ENCODE measurements at regions not wholly inside any gene's neighbourhood (a gene's known extent, or its start where the extent isn't known, plus 50 kb on each side); places are given as distances from the start of the nearest gene placed in this dataset.

GRCh38 chr13:80133631-80134261 lies 207.2 kb downstream of the SPRY2 start:
- Mint-ChIP-seq H3K27ac (no peak overlapping the region), H3K4me3 (no peak overlapping the region), H3K27me3 (no peaks in the 10 kb centered on the region), H3K9me3 (no peaks in the 10 kb centered on the region), H3K4me1 (no peaks in the 10 kb centered on the region)
- ATAC-seq (no peak), DNase-seq (no peak)

- H3K4me3 Mint-ChIP-seq: no peak overlapping the region
- no peaks in the 10 kb centered on the region for H3K27me3 Mint-ChIP-seq
- H3K9me3 Mint-ChIP-seq: no peaks in the 10 kb centered on the region
Measured at GRCh38 chr13:80132741-80133601, 208.0 kb downstream of the SPRY2 start.

DNA sequence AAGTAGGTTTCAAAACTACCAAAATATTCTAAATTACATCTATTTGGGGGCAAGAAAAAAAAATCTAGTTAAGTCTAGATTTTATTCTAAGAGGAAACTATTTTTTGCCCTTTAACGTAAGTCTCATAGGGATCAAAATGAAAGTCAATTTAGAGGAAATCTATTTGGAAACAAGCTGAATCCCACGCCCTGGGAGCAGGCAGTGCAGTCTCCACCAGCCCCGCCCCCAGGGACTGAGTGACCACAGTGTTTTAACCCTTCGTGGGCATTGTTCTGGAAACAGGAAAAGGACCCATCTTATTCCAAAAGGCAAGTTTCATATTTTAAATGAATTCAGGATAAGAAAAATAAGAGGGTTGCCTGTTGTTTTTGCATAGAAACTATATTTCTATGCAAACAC lies 209.7 kb downstream of the SPRY2 start:
- ATAC-seq (no peak), DNase-seq (no peak)
- Mint-ChIP-seq H3K4me1 (no peaks in the 10 kb centered on the region), H3K27ac (no peak overlapping the region), H3K9me3 (no peaks in the 10 kb centered on the region), H3K27me3 (no peaks in the 10 kb centered on the region), H3K4me3 (no peak overlapping the region)

More at GRCh38 chr13:80132741-80133601, 208.0 kb downstream of the SPRY2 start:
- ATAC-seq (no peak), DNase-seq (no peak)
- H3K4me1 Mint-ChIP-seq: no peaks in the 10 kb centered on the region
- no peak overlapping the region for H3K27ac Mint-ChIP-seq

GRCh38 chr13:80126389-80127068 lies 214.4 kb downstream of the SPRY2 start:
- ATAC-seq (no peak), DNase-seq (no peak)
- H3K27me3 Mint-ChIP-seq: no peaks in the 10 kb centered on the region
- no peaks in the 10 kb centered on the region for H3K9me3 Mint-ChIP-seq
- H3K4me1 Mint-ChIP-seq: no peaks in the 10 kb centered on the region
- H3K27ac Mint-ChIP-seq: no peak overlapping the region
- no peak overlapping the region for H3K4me3 Mint-ChIP-seq

DNA sequence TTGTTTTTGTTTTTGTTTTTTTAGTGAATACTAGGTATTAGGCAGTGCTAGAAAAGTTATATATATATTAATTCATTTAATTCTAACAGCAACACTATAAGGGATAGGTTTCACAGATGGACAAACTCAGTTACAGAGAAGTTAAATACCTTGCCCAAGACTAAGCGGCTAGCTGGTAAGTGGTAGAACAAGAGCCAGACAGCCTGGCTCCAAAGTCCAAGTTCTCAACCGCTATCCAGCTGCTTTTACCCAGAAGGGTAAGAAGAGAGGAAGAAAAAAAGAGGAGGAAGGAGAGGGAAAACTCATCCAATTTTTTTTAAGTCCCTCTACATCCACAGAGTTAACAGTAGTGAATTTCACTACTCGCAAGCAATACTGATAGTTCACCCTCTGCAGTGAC lies 217.0 kb downstream of the SPRY2 start:
- Mint-ChIP-seq H3K27me3 (no peaks in the 10 kb centered on the region), H3K4me3 (no peak overlapping the region), H3K27ac (no peak overlapping the region), H3K4me1 (no peaks in the 10 kb centered on the region), H3K9me3 (no peaks in the 10 kb centered on the region)
- no peak for ATAC-seq
- DNase-seq: no peak

GRCh38 chr13:80121038-80121437 lies 219.9 kb downstream of the SPRY2 start:
- no peaks in the 10 kb centered on the region for H3K27me3 Mint-ChIP-seq
- H3K4me1 Mint-ChIP-seq: no peaks in the 10 kb centered on the region
- no peak for DNase-seq
- no peaks in the 10 kb centered on the region for H3K9me3 Mint-ChIP-seq
- H3K27ac Mint-ChIP-seq: no peak overlapping the region
- no peak overlapping the region for H3K4me3 Mint-ChIP-seq
- no peak for ATAC-seq

DNA sequence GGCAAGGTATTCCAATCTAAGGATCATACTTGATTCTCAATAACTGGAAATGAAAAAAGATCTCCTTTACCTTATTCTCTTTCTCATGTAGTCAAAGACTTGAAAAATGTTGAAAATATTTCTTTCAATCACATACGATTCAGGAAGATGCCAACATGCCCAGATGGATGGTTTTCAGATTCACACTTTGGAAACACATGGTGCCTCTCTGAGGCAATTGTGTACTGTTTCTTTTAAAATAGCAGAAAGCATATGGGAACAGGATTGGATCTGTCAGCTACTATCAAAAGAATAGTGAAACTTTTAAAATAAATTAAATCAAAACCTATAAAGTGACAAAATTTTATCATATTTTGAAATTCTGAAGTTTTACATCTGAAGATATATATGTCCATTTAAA lies 222.4 kb downstream of the SPRY2 start:
- no peak overlapping the region for H3K4me3 Mint-ChIP-seq
- H3K27ac Mint-ChIP-seq: no peak overlapping the region
- H3K4me1 Mint-ChIP-seq: no peaks in the 10 kb centered on the region
- ATAC-seq: no peak
- no peak for DNase-seq
- H3K27me3 Mint-ChIP-seq: no peaks in the 10 kb centered on the region
- H3K9me3 Mint-ChIP-seq: no peaks in the 10 kb centered on the region

DNA sequence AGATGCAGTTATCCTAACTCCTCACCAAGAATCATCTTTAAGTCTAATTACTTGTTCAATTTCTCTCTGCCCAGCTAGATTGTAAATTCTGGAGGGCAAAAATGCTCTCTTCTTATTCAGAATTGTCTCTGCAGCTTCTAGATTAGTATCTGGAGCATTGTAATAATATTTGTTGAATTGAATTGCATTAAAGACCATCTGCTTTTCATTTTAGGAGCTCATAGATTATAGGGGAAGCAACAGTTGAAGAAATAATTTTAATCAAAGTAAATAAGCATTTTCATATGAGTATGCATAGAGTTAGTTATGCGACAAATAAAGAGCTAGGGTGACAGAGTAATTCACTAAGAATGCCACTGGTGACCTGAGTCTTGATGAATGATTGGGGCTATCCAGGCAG lies 222.8 kb downstream of the SPRY2 start:
- H3K27ac Mint-ChIP-seq: no peak overlapping the region
- H3K4me1 Mint-ChIP-seq: no peaks in the 10 kb centered on the region
- H3K9me3 Mint-ChIP-seq: no peaks in the 10 kb centered on the region
- ATAC-seq (no peak), DNase-seq (no peak)
- no peak overlapping the region for H3K4me3 Mint-ChIP-seq
- no peaks in the 10 kb centered on the region for H3K27me3 Mint-ChIP-seq

DNA sequence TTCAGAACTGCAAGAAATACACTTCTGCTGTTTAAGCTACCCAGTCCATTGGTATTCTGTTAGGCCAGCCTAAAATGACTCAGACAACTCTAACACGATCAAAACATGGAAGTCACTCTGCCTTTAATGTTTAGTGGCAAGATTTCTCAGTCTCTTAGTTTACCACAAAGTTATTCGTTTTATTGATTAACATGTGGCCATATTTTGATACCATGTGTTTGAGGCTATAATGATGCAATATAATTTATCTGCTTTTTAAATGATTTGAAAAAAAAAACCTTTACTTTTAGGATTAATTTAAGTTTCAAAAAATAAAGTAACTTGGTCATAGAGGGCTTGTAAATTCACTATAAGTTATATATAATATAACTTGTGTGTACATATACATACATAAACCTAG lies 223.4 kb downstream of the SPRY2 start:
- no peak for ATAC-seq
- Mint-ChIP-seq H3K4me1 (no peaks in the 10 kb centered on the region), H3K27me3 (no peaks in the 10 kb centered on the region), H3K27ac (no peak overlapping the region), H3K9me3 (no peaks in the 10 kb centered on the region), H3K4me3 (no peak overlapping the region)
- DNase-seq: no peak

- Mint-ChIP-seq H3K4me1 (no peaks in the 10 kb centered on the region), H3K4me3 (no peak overlapping the region), H3K9me3 (no peaks in the 10 kb centered on the region), H3K27me3 (no peaks in the 10 kb centered on the region), H3K27ac (no peak overlapping the region)
- DNase-seq (no peak), ATAC-seq (no peak)
Measured at GRCh38 chr13:80116107-80116506, 224.8 kb downstream of the SPRY2 start.

DNA sequence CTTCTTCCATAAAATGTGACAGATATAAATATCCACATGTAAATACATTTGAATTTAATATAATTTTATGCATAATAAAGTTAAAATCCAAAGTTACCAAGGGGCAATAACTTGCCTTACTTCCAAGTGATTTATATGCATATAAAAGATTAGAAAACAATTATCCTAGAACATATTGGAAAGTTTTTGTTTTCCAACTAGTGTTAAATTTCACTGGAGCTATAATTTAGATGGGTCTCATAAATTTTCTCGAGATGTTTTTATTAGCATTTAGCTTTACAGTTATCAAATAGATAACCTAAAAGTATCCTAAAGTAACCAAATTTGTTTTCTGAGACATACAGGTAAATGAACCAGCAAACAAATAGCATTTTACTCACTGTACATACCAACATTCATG lies 225.3 kb downstream of the SPRY2 start:
- H3K4me3 Mint-ChIP-seq: no peak overlapping the region
- no peaks in the 10 kb centered on the region for H3K4me1 Mint-ChIP-seq
- H3K9me3 Mint-ChIP-seq: no peaks in the 10 kb centered on the region
- no peak for ATAC-seq
- DNase-seq: no peak
- H3K27me3 Mint-ChIP-seq: no peaks in the 10 kb centered on the region
- no peak overlapping the region for H3K27ac Mint-ChIP-seq

- Mint-ChIP-seq H3K27me3 (no peaks in the 10 kb centered on the region), H3K4me3 (no peak overlapping the region), H3K27ac (no peak overlapping the region), H3K4me1 (no peaks in the 10 kb centered on the region), H3K9me3 (no peaks in the 10 kb centered on the region)
- ATAC-seq (no peak), DNase-seq (no peak)
Measured at GRCh38 chr13:80113714-80114454, 227.0 kb downstream of the SPRY2 start.

DNA sequence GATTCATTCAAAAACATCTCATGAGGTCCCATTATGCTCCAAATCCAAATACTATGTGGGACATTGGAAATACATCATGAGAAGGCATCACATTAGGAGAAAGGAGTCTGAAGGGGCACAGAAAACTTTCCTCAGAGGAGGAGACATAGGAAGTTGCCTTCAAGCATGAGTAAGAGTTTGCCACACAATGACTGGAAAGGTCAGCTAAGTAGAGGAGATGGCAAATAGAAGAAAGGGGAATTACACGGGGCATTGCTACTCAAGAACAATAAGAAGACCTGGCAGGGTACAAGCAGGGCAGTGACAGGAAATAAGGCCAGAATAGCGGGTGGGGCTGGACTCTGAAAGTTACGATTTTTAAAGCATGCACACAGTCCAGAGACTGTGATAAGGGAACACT lies 231.6 kb downstream of the SPRY2 start:
- Mint-ChIP-seq H3K4me3 (no peak overlapping the region), H3K27me3 (no peaks in the 10 kb centered on the region), H3K27ac (peak overlapping the region in 1 of 2 donors; percentile 30), H3K9me3 (no peaks in the 10 kb centered on the region), H3K4me1 (no peaks in the 10 kb centered on the region)
- ATAC-seq (no peak), DNase-seq (no peak)

GRCh38 chr13:80105350-80105749 lies 235.6 kb downstream of the SPRY2 start:
- Mint-ChIP-seq H3K4me3 (no peak overlapping the region), H3K27ac (no peak overlapping the region), H3K4me1 (no peaks in the 10 kb centered on the region), H3K27me3 (no peaks in the 10 kb centered on the region), H3K9me3 (no peaks in the 10 kb centered on the region)
- DNase-seq: no peak
- no peak for ATAC-seq

- Mint-ChIP-seq H3K4me1 (no peaks in the 10 kb centered on the region), H3K4me3 (no peak overlapping the region), H3K27me3 (no peaks in the 10 kb centered on the region), H3K27ac (no peak overlapping the region), H3K9me3 (no peaks in the 10 kb centered on the region)
- no peak for ATAC-seq
- DNase-seq: no peak
Measured at GRCh38 chr13:80101040-80101439, 239.9 kb downstream of the SPRY2 start.

DNA sequence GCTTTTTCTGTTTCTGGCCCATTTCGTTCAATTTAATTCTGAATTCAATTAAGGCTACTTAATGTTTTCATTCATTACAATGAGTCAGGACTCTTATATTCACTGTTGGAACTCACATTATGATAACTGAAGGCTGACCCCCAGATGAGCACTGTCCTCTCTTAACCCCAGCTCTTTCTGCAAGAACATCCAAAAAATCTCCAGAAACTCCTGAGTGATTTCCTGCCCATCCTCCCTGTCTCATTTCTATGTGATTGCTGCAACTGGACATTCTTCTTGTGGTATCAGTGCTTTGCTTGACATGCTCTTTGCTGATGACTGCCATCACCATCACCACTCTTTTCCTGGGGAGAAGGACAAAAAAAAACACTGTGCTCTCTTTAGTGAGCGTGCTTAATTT lies 240.3 kb downstream of the SPRY2 start:
- H3K27ac Mint-ChIP-seq: no peak overlapping the region

More for the DNA sequence above, 240.3 kb downstream of the SPRY2 start:
- Mint-ChIP-seq H3K4me3 (no peak overlapping the region), H3K27me3 (no peaks in the 10 kb centered on the region), H3K9me3 (no peaks in the 10 kb centered on the region), H3K4me1 (no peaks in the 10 kb centered on the region)
- ATAC-seq: no peak
- no peak for DNase-seq

All from stimulated activated naive CD8-positive, alpha-beta T cell treated with anti-CD3 and anti-CD28 coated beads, Interleukin-15, amount 100 ng/mL, for 72 hours (primary cell).